Fibroblast of lung (primary cell): ENCODE measurements at regions not wholly inside any gene's neighbourhood (a gene's known extent, or its start where the extent isn't known, plus 50 kb on each side); places are given as distances from the start of the nearest gene placed in this dataset.

Experiments
- DNase-seq, 2 donors: peaks; one replicate each; pipeline versions ENCODE4 v3.0.0 to v3.0.0-alpha.2; 2010; ENCODE audit warnings: low read depth in 2 of 2
- H2AFZ ChIP-seq: 2 replicates; pipeline ENCODE4 v1.5.1; 2012; ENCODE audit warnings: low read length, control low read depth, inconsistent platforms
- H3K27ac ChIP-seq: 2 replicates; pipeline ENCODE4 v1.5.1; 2011; ENCODE audit warnings: low read length, control low read depth; ENCODE audit not compliant: insufficient read depth
- H3K27me3 ChIP-seq: 2 replicates; pipeline ENCODE4 v1.5.1; 2011; ENCODE audit warnings: mild to moderate bottlenecking, low read length; ENCODE audit not compliant: control insufficient read depth, insufficient read depth
- H3K36me3 ChIP-seq: 2 replicates; pipeline ENCODE4 v1.5.1; 2011; ENCODE audit warnings: low read length; ENCODE audit not compliant: control insufficient read depth, insufficient read depth
- H3K4me1 ChIP-seq: 2 replicates; pipeline ENCODE4 v1.5.1; 2011; ENCODE audit warnings: low read length; ENCODE audit not compliant: control insufficient read depth, insufficient read depth; ENCODE audit errors: extremely low read depth
- H3K4me2 ChIP-seq: 2 replicates; pipeline ENCODE4 v1.5.1; 2011; ENCODE audit warnings: low read length, control low read depth; ENCODE audit not compliant: insufficient read depth; ENCODE audit errors: extremely low read depth
- H3K4me3 ChIP-seq, 4 experiments: fragments of 200-600 bp in 1 of 4; sonication (generic) in 1 of 4; replicated peaks in 1 of 4; 2 replicates each; pipeline ENCODE4 v1.5.1; 2011 to 2016; ENCODE audit warnings: low read length in 4 of 4, low read depth in 3 of 4, mild to moderate bottlenecking in 3 of 4, control low read depth in 2 of 4, inconsistent platforms in 1 of 4, mixed read lengths in 1 of 4; ENCODE audit not compliant: insufficient read depth in 1 of 4; ENCODE audit errors: control extremely low read depth in 1 of 4
- H3K79me2 ChIP-seq: 2 replicates; pipeline ENCODE4 v1.5.1; 2012; ENCODE audit warnings: mild to moderate bottlenecking, low read length, inconsistent platforms; ENCODE audit not compliant: control insufficient read depth, insufficient read depth
- H3K9ac ChIP-seq: 2 replicates; pipeline ENCODE4 v1.5.1; 2011; ENCODE audit warnings: mild to moderate bottlenecking, low read length, control low read depth; ENCODE audit not compliant: insufficient read depth
- H3K9me3 ChIP-seq: 2 replicates; pipeline ENCODE4 v1.5.1; 2012; ENCODE audit warnings: low read depth, low read length; ENCODE audit not compliant: control insufficient read depth, insufficient read depth
- H4K20me1 ChIP-seq: 2 replicates; pipeline ENCODE4 v1.5.1; 2011; ENCODE audit warnings: low read length; ENCODE audit not compliant: control insufficient read depth, insufficient read depth; ENCODE audit errors: extremely low read depth
- CTCF ChIP-seq, 2 donors: IDR thresholded peaks in 1 of 2; conservative IDR thresholded peaks in 1 of 2; 1 replicate in 1 of 2; 2 replicates in 1 of 2; pipeline ENCODE4 v1.5.1; 2011 to 2012; ENCODE audit warnings: low read length in 2 of 2, control low read depth in 1 of 2, inconsistent platforms in 1 of 2, low read depth in 1 of 2, mild to moderate bottlenecking in 1 of 2
- EZH2 ChIP-seq: IDR thresholded peaks from 2 replicates; pipeline ENCODE4 v1.5.1; 2012; ENCODE audit warnings: low read length, control low read depth, mild to moderate bottlenecking; ENCODE audit errors: missing control alignments

- H3K27ac ChIP-seq = no peak overlapping the region
- H3K4me1 ChIP-seq = no peaks in the 10 kb centered on the region
- no peak overlapping the region for H3K4me2 ChIP-seq
- H3K9me3 ChIP-seq = no peaks in the 10 kb centered on the region
- H3K27me3 ChIP-seq = no peaks in the 10 kb centered on the region
- H2AFZ ChIP-seq = no peak overlapping the region
- H3K36me3 ChIP-seq = no peaks in the 10 kb centered on the region
- TF ChIP-seq EZH2 = no peak
- TF ChIP-seq CTCF (conservative IDR thresholded peaks at IDR 0.05 in 1 of 2, IDR thresholded peaks at IDR 0.05 in 1 of 2; ENCODE audit: low read depth in 1 of 2, low read length in 2 of 2) = no peak
- DNase-seq = no peak
- no peaks in the 10 kb centered on the region for H4K20me1 ChIP-seq
- no peaks in the 10 kb centered on the region for H3K79me2 ChIP-seq
- H3K4me3 ChIP-seq = no peak overlapping the region
- no peak overlapping the region for H3K9ac ChIP-seq
These were observed 842.0 kb upstream of the ADAMTS5 start for GRCh38 chr21:27808923-27809322.

GRCh38 chr21:27807596-27807995, 840.7 kb upstream of the ADAMTS5 start:
- no peak overlapping the region for H3K4me3 ChIP-seq
- H3K4me2 ChIP-seq = no peak overlapping the region
- H4K20me1 ChIP-seq = no peaks in the 10 kb centered on the region
- H3K27me3 ChIP-seq = no peaks in the 10 kb centered on the region
- H3K79me2 ChIP-seq = no peaks in the 10 kb centered on the region
- H3K27ac ChIP-seq = no peak overlapping the region
- TF ChIP-seq EZH2 = no peak
- no peak for TF ChIP-seq CTCF (conservative IDR thresholded peaks at IDR 0.05 in 1 of 2, IDR thresholded peaks at IDR 0.05 in 1 of 2; ENCODE audit: low read depth in 1 of 2, low read length in 2 of 2)
- H3K9me3 ChIP-seq = no peaks in the 10 kb centered on the region
- no peak overlapping the region for H3K9ac ChIP-seq
- no peak for DNase-seq
- no peaks in the 10 kb centered on the region for H3K36me3 ChIP-seq
- H2AFZ ChIP-seq = no peak overlapping the region
- H3K4me1 ChIP-seq = no peaks in the 10 kb centered on the region

DNA sequence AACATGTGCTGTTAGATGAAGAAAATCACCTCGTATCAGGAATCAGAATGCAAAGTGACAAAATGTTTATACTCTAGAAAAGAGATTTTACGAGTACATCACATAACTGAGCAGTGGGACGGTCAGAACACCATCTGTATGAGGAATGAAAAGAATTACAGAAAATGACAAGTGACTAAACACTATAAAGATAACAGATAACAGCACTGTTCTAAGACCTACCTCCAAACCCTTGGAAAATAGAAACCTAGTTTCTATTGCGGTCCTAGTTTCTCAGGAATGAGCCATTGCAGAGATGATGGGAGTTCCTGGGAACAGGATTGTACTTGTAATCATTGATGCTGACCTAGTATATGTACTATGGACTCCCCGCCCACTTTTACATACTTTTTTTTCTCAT, 839.4 kb upstream of the ADAMTS5 start:
- Histone ChIP-seq H3K27ac (no peak overlapping the region), H3K4me3 (no peak overlapping the region), H3K4me1 (no peaks in the 10 kb centered on the region), H3K79me2 (no peaks in the 10 kb centered on the region), H3K27me3 (no peaks in the 10 kb centered on the region), H2AFZ (peak overlapping the region; percentile 15), H4K20me1 (no peaks in the 10 kb centered on the region), H3K36me3 (no peaks in the 10 kb centered on the region), H3K9ac (no peak overlapping the region), H3K4me2 (no peak overlapping the region), H3K9me3 (no peaks in the 10 kb centered on the region)
- TF ChIP-seq EZH2 (no peak), CTCF (conservative IDR thresholded peaks at IDR 0.05 in 1 of 2, IDR thresholded peaks at IDR 0.05 in 1 of 2; ENCODE audit: low read depth in 1 of 2, low read length in 2 of 2) (no peak)
- no peak for DNase-seq
